Vagina (tissue), 2 donors: ENCODE measurements at regions not wholly inside any gene's neighbourhood (a gene's known extent, or its start where the extent isn't known, plus 50 kb on each side); places are given as distances from the start of the nearest gene placed in this dataset. TPM values are rescaled to one million over a fixed set of nuclear protein-coding genes. Genes with fewer than 3 reads are reported as not detected.

Experiments used
- DNase-seq, 2 donors: peaks; one replicate each; pipeline ENCODE4 v3.0.0-alpha.2; 2017; ENCODE audit errors: extremely low spot score in 2 of 2
- H3K27ac ChIP-seq: fragments of 200-600 bp; sonication (generic); one replicate; pipeline ENCODE4 v1.5.1; 2019
- H3K27me3 ChIP-seq: fragments of 200-600 bp; sonication (generic); one replicate; pipeline ENCODE4 v1.5.1; 2019
- H3K36me3 ChIP-seq, 2 donors: fragments of 200-600 bp; sonication (generic); one replicate each; pipeline ENCODE4 v1.5.1; 2017 to 2019
- H3K4me1 ChIP-seq: fragments of 200-600 bp; sonication (generic); one replicate; pipeline ENCODE4 v1.5.1; 2019
- H3K4me3 ChIP-seq, 2 donors: fragments of 200-600 bp; sonication (generic); 1 replicate in 1 of 2; 2 replicates in 1 of 2; pipeline ENCODE4 v1.5.1; 2016 to 2019
- H3K9me3 ChIP-seq: fragments of 200-600 bp; sonication (generic); one replicate; pipeline ENCODE4 v1.5.1; 2019
- POLR2A ChIP-seq, 2 donors: fragments of 450-650 bp; IDR thresholded peaks; one replicate each; pipeline ENCODE4 v1.6.1; 2017; ENCODE audit warnings: antibody characterized with exemption in 2 of 2, mild to moderate bottlenecking in 2 of 2, moderate library complexity in 2 of 2
- POLR2AphosphoS5 ChIP-seq, 2 donors: sonication (generic); formaldehyde crosslinking; IDR thresholded peaks; one replicate each; pipeline ENCODE4 v1.9.0; 2017; ENCODE audit warnings: antibody characterized with exemption in 2 of 2, mild to moderate bottlenecking in 2 of 2, low read depth in 1 of 2; ENCODE audit not compliant: insufficient read depth in 1 of 2
- intact Hi-C: fragments of 100-400 bp; cut with DNase I; formaldehyde crosslinking; loops from one replicate; pipeline ENCODE4 v1.15.1; 2023
- small RNA-seq: library from RNA; depleted of rRNA; stranded (forward); fragments of <200 nt; gene quantifications from one replicate; pipeline ENCODE3, GENCODE V24; 2016
- TF ChIP-seq, protein P1 (sequence below), 3 experiments: fragments of 450-650 bp in 2 of 3; fragments of 200-600 bp in 1 of 3; sonication (generic) in 1 of 3; IDR thresholded peaks; one replicate each; pipeline ENCODE4 v1.5.1; 2017 to 2019; ENCODE audit warnings: antibody characterized with exemption in 3 of 3, mild to moderate bottlenecking in 2 of 3, moderate library complexity in 2 of 3

DNA sequence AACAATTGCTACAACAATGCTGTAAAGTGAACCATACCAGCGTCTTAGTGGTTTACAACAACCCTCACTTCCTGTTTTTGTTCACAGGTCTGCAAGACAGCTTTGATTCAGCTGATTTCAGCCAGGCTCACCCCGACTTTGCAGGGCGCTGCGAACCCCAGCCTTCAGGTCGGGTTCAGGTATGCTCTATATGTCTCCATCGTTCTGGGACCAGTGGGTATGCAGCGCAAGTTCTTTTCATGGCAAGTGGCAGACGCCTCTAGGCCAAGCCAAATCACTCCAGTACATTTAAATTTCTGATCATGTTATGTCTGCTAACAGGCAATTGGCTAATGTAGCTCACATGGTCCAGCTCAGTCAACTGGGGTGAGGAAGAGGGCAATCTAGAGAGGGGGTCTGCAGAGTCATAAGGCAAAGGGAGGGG, 52.4 kb upstream of the RGMA start:
- H3K4me1 ChIP-seq: no peaks in the 10 kb centered on the region
- no peak overlapping the region for H3K4me3 ChIP-seq
- H3K36me3 ChIP-seq: no peaks in the 10 kb centered on the region
- no peak for TF ChIP-seq POLR2AphosphoS5 (IDR thresholded peaks at IDR 0.05; ENCODE audit: insufficient read depth in 1 of 2, low read depth in 1 of 2)
- no peak for TF ChIP-seq POLR2A (IDR thresholded peaks at IDR 0.05)
- TF ChIP-seq, protein P1, sequence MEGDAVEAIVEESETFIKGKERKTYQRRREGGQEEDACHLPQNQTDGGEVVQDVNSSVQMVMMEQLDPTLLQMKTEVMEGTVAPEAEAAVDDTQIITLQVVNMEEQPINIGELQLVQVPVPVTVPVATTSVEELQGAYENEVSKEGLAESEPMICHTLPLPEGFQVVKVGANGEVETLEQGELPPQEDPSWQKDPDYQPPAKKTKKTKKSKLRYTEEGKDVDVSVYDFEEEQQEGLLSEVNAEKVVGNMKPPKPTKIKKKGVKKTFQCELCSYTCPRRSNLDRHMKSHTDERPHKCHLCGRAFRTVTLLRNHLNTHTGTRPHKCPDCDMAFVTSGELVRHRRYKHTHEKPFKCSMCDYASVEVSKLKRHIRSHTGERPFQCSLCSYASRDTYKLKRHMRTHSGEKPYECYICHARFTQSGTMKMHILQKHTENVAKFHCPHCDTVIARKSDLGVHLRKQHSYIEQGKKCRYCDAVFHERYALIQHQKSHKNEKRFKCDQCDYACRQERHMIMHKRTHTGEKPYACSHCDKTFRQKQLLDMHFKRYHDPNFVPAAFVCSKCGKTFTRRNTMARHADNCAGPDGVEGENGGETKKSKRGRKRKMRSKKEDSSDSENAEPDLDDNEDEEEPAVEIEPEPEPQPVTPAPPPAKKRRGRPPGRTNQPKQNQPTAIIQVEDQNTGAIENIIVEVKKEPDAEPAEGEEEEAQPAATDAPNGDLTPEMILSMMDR (IDR thresholded peaks at IDR 0.05): no peak
- intact Hi-C loops: no loop called here
- no peak for DNase-seq
- no peaks in the 10 kb centered on the region for H3K9me3 ChIP-seq
- no peak overlapping the region for H3K27ac ChIP-seq
- no peaks in the 10 kb centered on the region for H3K27me3 ChIP-seq

DNA sequence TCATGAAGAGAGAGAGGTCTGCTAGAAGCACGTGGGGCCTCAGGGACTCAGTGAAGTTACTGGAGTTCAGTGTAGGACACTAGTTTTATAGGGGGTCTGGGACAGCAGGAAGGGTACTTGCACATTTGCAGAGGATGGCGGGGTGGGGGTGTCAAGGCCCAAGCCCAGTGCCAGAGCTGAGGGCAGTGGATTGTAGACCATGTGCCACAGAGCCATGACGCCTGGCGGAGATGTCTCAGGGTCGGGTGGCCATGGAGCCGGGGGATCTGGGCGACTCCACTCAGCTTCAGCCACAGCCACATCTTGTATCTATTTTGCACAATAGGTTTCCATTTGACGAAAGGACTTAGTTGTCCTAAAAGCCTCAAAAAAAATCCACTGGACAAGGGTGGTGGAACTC, 50.4 kb upstream of the RGMA start:
- Histone ChIP-seq H3K4me3 (no peak overlapping the region), H3K27me3 (no peaks in the 10 kb centered on the region), H3K36me3 (no peaks in the 10 kb centered on the region), H3K27ac (no peak overlapping the region), H3K9me3 (no peaks in the 10 kb centered on the region), H3K4me1 (no peaks in the 10 kb centered on the region)
- DNase-seq: no peak
- TF ChIP-seq POLR2A (IDR thresholded peaks at IDR 0.05) (no peak), POLR2AphosphoS5 (IDR thresholded peaks at IDR 0.05; ENCODE audit: insufficient read depth in 1 of 2, low read depth in 1 of 2) (no peak)
- TF ChIP-seq, protein P1 (IDR thresholded peaks at IDR 0.05): no peak
- intact Hi-C loops: no loop called here

DNA sequence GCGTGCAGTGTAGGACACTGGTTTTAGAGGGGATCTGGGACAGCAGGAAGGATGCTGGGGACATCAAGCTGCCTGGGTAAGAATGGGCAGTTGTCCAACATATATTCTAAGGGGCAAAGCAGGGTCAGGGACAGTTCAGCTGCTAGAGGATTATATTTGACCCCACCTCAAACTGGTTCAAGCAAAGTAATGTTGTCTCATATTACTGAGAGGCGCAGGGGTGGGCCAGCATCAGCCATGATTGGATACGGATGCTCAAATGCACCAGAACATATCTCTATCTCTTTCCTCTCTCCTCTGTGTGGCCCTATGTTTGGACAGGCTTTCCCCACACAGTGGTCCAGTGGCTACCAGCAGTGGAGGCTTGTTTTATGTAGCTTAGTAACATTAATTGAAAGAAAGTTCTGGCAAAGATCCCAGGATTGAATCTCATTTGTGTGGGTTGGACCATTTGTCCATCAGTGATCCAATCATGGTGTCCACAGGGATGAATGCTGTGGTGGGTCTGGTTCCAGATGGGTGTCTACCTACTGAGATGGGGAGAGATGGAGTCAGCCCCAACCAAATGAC, 49.8 kb upstream of the RGMA start:
- intact Hi-C loops: no loop called here
- no peak overlapping the region for H3K27ac ChIP-seq
- no peak for DNase-seq
- TF ChIP-seq POLR2AphosphoS5 (IDR thresholded peaks at IDR 0.05; ENCODE audit: insufficient read depth in 1 of 2, low read depth in 1 of 2) (no peak), POLR2A (IDR thresholded peaks at IDR 0.05) (no peak)
- TF ChIP-seq, protein P1 (IDR thresholded peaks at IDR 0.05): no peak
- no peaks in the 10 kb centered on the region for H3K9me3 ChIP-seq
- no peaks in the 10 kb centered on the region for H3K36me3 ChIP-seq
- no peak overlapping the region for H3K4me3 ChIP-seq
- H3K4me1 ChIP-seq: no peaks in the 10 kb centered on the region
- H3K27me3 ChIP-seq: no peaks in the 10 kb centered on the region

Small RNA genes lying in the stretch of these regions (small RNA-seq; reads per million reads assigned to genes)
- gene AC103996.1 (not detected), gene AC112693.2 (not detected)
